HUES48 (cell line): ENCODE measurements at regions not wholly inside any gene's neighbourhood (a gene's known extent, or its start where the extent isn't known, plus 50 kb on each side); places are given as distances from the start of the nearest gene placed in this dataset.

Source experiments
- H3K27ac ChIP-seq: one replicate; pipeline ENCODE4 v1.7.0; 2013; ENCODE audit warnings: low read depth, low read length, inconsistent platforms
- H3K27me3 ChIP-seq: 2 replicates; pipeline ENCODE4 v1.6.1; 2013; ENCODE audit warnings: mild to moderate bottlenecking, low read length; ENCODE audit not compliant: control insufficient read depth, insufficient read depth
- H3K36me3 ChIP-seq: 2 replicates; pipeline ENCODE4 v1.6.1; 2013; ENCODE audit warnings: low read length; ENCODE audit not compliant: control insufficient read depth, insufficient read depth
- H3K4me1 ChIP-seq: 2 replicates; pipeline ENCODE4 v1.6.1; 2013; ENCODE audit warnings: mild to moderate bottlenecking, low read length; ENCODE audit not compliant: control insufficient read depth, insufficient read depth
- H3K4me3 ChIP-seq: 2 replicates; pipeline ENCODE4 v1.5.1; 2013; ENCODE audit warnings: mild to moderate bottlenecking, low read depth, low read length
- H3K9ac ChIP-seq: 2 replicates; pipeline ENCODE4 v1.6.1; 2013; ENCODE audit warnings: mild to moderate bottlenecking, low read depth, low read length, moderate library complexity
- H3K9me3 ChIP-seq: 2 replicates; pipeline ENCODE4 v1.6.1; 2013; ENCODE audit warnings: low read length; ENCODE audit not compliant: control insufficient read depth, insufficient read depth

DNA sequence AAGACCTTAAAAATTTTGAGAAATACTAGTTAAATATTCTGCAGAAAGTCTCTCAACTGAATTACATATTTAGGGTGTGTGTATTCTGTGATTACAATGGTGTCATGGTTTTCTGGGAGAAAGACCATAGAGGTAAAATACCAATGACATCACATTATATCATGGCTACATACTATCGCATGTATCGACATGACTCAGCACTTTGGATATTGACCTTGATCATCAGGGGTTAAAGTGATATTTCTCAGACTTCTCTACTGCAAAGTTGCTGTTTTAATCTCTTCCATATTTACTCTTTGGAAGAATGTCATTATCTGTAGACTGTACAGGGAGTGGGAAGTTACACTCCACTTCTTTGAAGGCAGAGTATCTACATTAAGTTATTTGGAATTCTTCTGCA, 1046.6 kb downstream of the FAM181B start:
- H3K9ac ChIP-seq, result no peak overlapping the region
- no peak overlapping the region for H3K27ac ChIP-seq
- H3K9me3 ChIP-seq, result no peaks in the 10 kb centered on the region
- H3K36me3 ChIP-seq, result no peaks in the 10 kb centered on the region
- no peaks in the 10 kb centered on the region for H3K4me1 ChIP-seq
- no peak overlapping the region for H3K4me3 ChIP-seq
- H3K27me3 ChIP-seq, result no peaks in the 10 kb centered on the region

DNA sequence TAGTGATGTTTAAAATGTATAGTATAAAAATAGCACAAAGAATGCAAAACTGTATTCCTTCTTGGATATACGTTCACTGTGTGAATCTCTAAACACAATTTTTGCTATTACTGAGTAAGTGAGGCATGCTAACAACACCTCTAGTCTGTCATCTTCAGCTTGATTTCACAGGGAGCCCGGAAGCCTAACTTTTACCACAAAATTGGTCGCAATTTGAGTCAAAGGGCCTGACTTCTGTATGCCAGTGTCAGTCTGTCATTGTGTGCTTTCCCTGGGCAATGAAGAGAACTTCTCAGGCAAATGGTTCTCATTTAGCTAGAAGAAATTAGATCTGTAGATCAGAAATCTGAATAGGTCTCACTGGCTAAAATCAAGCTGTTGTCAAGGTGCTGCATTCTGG, 1059.5 kb downstream of the FAM181B start:
- Histone ChIP-seq H3K9ac (no peak overlapping the region), H3K9me3 (no peaks in the 10 kb centered on the region), H3K36me3 (no peaks in the 10 kb centered on the region), H3K4me1 (no peaks in the 10 kb centered on the region), H3K27ac (no peak overlapping the region), H3K27me3 (no peaks in the 10 kb centered on the region), H3K4me3 (no peak overlapping the region)

DNA sequence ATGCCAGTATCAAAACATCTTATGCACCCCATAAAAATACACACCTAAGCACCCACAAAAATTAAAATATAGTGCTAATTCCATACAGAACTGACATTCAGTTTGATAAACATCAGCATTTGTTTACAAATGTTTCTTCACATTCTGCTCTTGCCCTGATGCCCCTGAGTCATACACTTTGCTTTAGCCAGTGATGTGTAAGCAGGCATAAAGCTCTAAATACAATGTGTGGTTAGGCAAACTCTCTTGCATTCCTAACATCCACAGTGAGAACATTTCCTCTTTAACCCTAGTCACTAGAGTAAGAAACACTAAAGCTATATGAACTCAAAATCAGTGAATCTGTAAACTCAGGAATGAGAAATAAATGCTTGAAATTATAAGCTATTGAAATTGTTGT, 1060.7 kb downstream of the FAM181B start:
- Histone ChIP-seq H3K27ac (no peak overlapping the region), H3K36me3 (no peaks in the 10 kb centered on the region), H3K9ac (no peak overlapping the region), H3K4me1 (no peaks in the 10 kb centered on the region), H3K4me3 (no peak overlapping the region), H3K9me3 (no peaks in the 10 kb centered on the region), H3K27me3 (no peaks in the 10 kb centered on the region)

DNA sequence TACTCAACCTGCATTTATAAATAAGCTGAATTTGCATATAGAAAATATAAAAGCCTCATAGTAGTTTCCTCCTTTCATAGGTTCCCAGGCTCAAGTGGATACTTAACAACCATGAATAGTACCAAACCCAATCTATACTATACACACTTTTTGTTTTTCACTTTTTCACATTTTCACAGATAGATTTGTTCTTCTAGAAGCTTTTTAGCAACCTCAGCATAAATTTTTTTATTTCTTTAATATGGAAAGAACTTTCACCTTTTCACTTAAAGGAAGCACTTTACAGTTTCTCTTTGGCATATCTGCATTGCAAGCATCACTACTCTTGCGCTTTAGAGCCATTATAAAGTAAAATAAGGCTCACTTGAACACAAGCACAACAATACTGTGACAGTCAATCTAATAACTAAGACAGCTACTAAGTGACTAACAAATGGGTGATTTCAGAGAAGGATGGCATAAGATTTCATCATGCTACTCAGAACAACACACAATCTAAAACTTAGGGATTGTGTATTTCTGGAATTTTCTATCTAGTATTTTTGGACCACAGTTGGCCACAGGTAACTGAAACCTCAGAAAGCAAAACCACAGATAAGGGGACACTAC, 1063.6 kb downstream of the FAM181B start:
- no peaks in the 10 kb centered on the region for H3K9me3 ChIP-seq
- no peaks in the 10 kb centered on the region for H3K36me3 ChIP-seq
- no peak overlapping the region for H3K9ac ChIP-seq
- H3K4me1 ChIP-seq, result no peaks in the 10 kb centered on the region
- H3K27me3 ChIP-seq, result no peaks in the 10 kb centered on the region
- no peak overlapping the region for H3K4me3 ChIP-seq
- no peak overlapping the region for H3K27ac ChIP-seq

DNA sequence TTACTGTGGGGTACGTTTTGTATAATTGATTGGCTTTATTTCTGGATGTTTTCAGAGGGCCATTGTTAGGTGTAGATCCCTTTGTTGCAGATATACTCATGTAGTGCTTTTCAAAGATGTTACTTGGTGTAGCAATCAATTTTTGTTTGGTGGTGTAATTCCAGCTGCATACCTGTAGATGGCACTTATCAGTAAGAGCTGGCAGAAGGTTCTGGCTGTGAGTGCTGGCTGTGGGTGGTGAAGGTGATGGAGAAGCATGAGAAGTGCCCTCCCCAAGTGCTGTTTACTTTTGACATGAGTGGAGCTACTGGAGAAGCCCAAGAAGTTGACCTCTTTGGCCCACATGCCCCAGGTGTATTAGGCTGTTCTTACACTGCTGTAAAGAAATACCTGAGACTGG, 1074.9 kb downstream of the FAM181B start:
- Histone ChIP-seq H3K4me3 (no peak overlapping the region), H3K27ac (no peak overlapping the region), H3K36me3 (no peaks in the 10 kb centered on the region), H3K9me3 (peaks cover 6% of the 10 kb centered on the region; the same call in 1 of the 2 replicates), H3K27me3 (no peaks in the 10 kb centered on the region), H3K9ac (no peak overlapping the region), H3K4me1 (no peaks in the 10 kb centered on the region)

DNA sequence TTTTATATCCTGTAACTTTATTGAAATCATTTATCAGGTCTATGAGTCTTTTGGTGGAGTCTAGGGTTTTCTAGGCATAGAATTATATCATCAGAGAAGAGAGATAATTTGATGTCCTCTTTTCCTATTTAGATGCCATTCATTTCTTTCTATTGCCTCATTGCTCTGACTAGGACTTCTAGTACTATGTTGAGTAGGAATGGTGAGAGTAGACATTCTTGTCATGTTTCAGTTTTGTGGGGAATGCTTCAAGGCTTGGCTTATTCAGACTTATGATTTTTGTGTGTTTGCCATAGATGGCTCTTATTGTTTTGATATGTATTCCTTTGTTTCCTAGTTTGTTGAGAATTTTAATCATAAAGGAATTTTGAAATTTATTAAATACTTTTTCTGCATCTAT, 1078.3 kb downstream of the FAM181B start:
- Histone ChIP-seq H3K27ac (no peak overlapping the region), H3K27me3 (no peaks in the 10 kb centered on the region), H3K36me3 (no peaks in the 10 kb centered on the region), H3K9me3 (peaks cover 6% of the 10 kb centered on the region; the same call in 1 of the 2 replicates), H3K9ac (no peak overlapping the region), H3K4me1 (no peaks in the 10 kb centered on the region), H3K4me3 (no peak overlapping the region)

DNA sequence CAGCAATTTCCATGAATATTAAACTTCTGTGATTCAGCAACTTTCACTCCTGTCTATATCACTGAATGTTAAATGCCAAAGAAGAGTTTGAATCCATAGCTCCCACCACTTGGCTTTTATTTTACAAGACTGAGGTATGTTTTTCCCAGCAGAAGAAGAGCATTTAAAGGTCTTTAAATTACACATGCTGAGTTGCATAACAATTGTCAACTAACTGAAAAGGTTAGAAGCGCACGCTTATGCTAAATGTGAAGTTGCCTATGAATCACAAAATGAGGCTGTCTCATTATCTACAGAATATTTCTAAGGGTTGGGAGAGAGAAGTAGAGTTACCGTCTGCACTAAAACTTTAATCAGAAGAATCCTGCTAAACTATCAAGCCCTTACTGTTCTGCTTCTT, 1086.3 kb downstream of the FAM181B start:
- peak overlapping the region; percentile 44 for H3K4me3 ChIP-seq
- no peaks in the 10 kb centered on the region for H3K9me3 ChIP-seq
- H3K36me3 ChIP-seq, result no peaks in the 10 kb centered on the region
- H3K27me3 ChIP-seq, result peaks cover 52% of the 10 kb centered on the region
- peaks cover 22% of the 10 kb centered on the region for H3K4me1 ChIP-seq
- H3K9ac ChIP-seq, result no peak overlapping the region
- H3K27ac ChIP-seq, result peak overlapping the region; percentile 59

DNA sequence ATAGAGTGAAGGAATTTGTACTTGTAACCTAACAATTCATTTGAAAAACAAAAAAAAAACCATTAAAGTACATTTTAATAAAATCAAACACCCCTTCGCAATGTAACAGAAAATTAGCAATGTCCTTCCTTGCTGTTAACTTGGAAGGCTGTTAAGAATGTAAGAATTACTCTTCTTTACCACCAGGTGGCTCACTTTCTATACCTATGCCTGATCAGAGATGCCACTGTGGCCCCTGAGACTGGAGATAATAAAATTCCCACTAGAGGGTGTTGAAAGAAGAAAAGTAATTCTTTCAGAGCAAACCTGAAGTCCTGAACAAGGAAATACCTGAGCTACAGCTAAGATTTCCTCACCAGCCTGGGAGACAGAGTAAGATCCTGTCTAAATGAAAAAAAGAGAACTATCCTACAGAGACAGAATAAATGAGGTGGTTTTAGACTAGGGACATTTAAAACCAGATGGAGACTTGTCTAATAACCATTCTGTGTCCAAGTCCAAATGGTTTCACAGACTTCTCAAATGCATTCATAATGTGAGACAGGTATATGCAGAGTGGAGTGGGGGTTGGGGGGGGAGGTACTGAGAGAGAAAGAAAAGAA, 1089.3 kb downstream of the FAM181B start:
- H3K9me3 ChIP-seq, result no peaks in the 10 kb centered on the region
- no peaks in the 10 kb centered on the region for H3K36me3 ChIP-seq
- peaks cover 45% of the 10 kb centered on the region for H3K27me3 ChIP-seq
- H3K9ac ChIP-seq, result no peak overlapping the region
- H3K27ac ChIP-seq, result no peak overlapping the region
- H3K4me1 ChIP-seq, result peaks cover 22% of the 10 kb centered on the region
- no peak overlapping the region for H3K4me3 ChIP-seq

DNA sequence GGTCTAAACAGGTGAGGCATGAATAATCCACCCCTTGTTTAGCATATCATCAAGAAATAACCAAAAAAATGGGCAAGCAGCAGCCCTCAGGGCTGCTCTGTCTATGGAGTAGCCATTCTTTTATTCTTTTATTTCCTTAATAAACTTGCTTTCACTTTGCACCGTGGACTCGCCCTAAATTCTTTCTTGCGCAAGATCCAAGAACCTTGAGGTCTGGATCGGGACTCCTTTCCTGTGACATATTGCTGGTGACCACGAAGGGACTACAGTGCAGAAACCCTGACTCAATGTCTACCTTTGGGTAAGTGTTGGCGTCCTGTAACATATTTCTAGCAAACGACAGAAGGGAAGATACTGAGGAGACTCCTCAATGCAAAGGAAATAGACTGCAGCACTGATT, 1099.2 kb downstream of the FAM181B start:
- H3K4me1 ChIP-seq, result no peaks in the 10 kb centered on the region
- no peak overlapping the region for H3K27ac ChIP-seq
- H3K4me3 ChIP-seq, result no peak overlapping the region
- no peaks in the 10 kb centered on the region for H3K36me3 ChIP-seq
- H3K9ac ChIP-seq, result no peak overlapping the region
- H3K27me3 ChIP-seq, result peaks cover 3% of the 10 kb centered on the region; the same call in 1 of the 2 replicates
- no peaks in the 10 kb centered on the region; the same call in 1 of the 2 replicates for H3K9me3 ChIP-seq

DNA sequence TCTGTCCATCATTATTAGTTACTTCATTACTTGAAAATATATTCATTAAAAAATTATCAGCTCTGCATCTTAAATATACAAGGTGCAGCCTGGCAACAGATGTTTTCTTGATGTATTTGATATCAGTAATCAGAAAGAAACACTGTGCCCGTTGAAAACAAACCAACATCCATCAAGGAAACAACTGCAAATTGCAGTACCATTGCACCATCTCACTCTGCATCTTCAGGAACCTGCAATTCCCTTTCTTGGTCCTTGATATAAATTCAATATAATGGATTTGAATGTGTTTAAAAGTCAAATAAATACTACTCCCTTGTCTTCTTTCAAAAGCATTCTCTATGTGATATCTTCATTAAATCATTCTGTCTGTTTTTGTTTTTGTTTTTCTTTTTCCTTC, 1131.2 kb downstream of the FAM181B start:
- Histone ChIP-seq H3K27me3 (no peaks in the 10 kb centered on the region), H3K9ac (no peak overlapping the region), H3K27ac (no peak overlapping the region), H3K4me3 (no peak overlapping the region), H3K9me3 (no peaks in the 10 kb centered on the region), H3K36me3 (no peaks in the 10 kb centered on the region), H3K4me1 (peaks cover 6% of the 10 kb centered on the region; the same call in 1 of the 2 replicates)

DNA sequence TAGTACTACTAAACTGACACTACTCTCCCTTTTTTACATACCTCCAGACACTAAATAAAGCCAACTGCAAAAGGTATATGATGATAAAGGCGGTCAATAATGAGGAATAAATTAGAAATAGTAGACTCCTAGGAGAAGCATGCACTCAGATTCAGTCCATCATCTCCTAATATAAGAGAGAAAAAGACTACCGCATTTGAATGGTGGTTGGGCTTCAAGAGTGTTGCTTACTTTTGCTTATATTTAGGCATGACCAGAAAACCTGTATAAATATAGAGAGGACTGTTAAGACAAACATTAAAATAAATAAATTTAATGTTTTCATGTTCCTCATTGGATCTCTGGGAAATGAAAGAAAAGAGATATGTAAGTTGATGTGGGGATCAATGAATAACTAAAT, 1137.0 kb downstream of the FAM181B start:
- Histone ChIP-seq H3K4me1 (no peaks in the 10 kb centered on the region), H3K36me3 (no peaks in the 10 kb centered on the region)

More for the DNA sequence above, 1137.0 kb downstream of the FAM181B start:
- no peak overlapping the region for H3K27ac ChIP-seq
- no peaks in the 10 kb centered on the region for H3K9me3 ChIP-seq
- no peak overlapping the region for H3K4me3 ChIP-seq
- H3K27me3 ChIP-seq, result no peaks in the 10 kb centered on the region
- H3K9ac ChIP-seq, result no peak overlapping the region
